ENCODE measurements at regions not wholly inside any gene's neighbourhood (a gene's known extent, or its start where the extent isn't known, plus 50 kb on each side); places are given as distances from the start of the nearest gene placed in this dataset.
"Not testable (repeated sequence)": the region's sequence is repeated elsewhere in the genome, so short reads cannot be mapped to it uniquely, and the experiment has no call there.

DNA sequence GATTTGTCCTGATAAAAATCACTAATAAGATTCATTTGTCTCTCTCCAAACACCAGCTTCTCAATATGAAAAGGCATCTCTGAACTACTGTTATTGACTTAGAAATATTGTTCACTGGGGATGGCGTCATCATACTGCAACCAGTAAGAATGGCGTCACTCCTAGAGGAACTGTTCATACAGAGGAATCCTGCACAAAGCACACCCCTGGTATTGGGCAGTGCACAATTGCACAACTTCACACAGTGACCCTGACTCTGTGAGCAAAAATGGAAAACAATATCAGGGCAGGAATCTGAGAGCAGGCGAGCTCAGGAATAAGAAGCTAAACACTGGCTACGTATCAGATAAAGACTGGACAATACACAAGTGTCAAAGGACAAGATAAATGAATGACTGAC, 66.7 kb upstream of the PNPLA4 start:
- Mint-ChIP-seq H3K27me3 (no peaks in the 10 kb centered on the region), H3K4me1 (no peaks in the 10 kb centered on the region), H3K27ac (no peak overlapping the region), H3K4me3 (no peak overlapping the region), H3K36me3 (ENCODE audit: low read depth) (no peaks in the 10 kb centered on the region), H3K9me3 (no peaks in the 10 kb centered on the region)
- DNase-seq (no peak), ATAC-seq (no peak)

DNA sequence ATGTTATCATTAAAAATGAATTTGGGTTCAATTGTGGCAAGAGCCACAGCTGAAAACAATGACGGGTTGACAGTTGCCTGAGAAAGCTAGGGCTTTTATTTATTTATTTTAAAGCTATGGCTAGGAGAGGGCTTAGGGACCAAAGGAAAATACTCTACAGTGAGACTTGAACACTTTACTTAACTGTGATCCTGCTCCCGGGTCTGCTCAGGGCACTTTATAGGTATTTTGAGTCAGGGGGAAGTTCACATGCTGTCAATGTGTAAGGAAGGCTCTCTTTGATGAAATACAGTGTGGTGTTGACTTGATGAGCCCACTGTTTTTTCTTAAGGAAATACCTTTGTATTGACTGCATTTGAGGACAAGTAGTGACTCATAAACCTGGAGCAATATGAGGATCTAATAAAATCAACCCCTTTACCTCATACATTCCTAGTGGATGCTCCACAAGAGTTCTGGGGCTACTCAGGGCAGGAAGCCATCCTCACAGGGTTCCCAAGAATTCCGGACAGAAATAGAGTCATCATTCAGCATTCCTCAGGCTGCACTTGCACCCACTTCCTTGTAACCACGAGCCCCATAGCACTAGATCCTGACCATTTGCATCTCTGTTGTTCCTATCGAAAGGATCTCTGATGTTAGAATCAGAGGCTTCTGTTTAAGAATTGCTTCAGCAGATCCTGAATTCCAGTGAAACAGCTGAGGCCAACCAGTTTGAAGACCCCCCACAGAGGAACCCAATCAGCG, 61.0 kb upstream of the PNPLA4 start:
- not testable (repeated sequence) for H3K27me3 Mint-ChIP-seq; H3K4me3 Mint-ChIP-seq; ATAC-seq; DNase-seq; H3K36me3 Mint-ChIP-seq (ENCODE audit: low read depth); H3K9me3 Mint-ChIP-seq; H3K27ac Mint-ChIP-seq; H3K4me1 Mint-ChIP-seq

GRCh38 chrX:7987160-7988012, 60.2 kb upstream of the PNPLA4 start:
- H3K27me3 Mint-ChIP-seq = no peaks in the 10 kb centered on the region
- H3K4me3 Mint-ChIP-seq = no peak overlapping the region
- H3K36me3 Mint-ChIP-seq (ENCODE audit: low read depth) = no peaks in the 10 kb centered on the region
- no peak overlapping the region for H3K27ac Mint-ChIP-seq
- H3K9me3 Mint-ChIP-seq = no peaks in the 10 kb centered on the region
- ATAC-seq (no peak), DNase-seq (no peak)
- no peaks in the 10 kb centered on the region for H3K4me1 Mint-ChIP-seq

GRCh38 chrX:7986738-7987137, 59.5 kb upstream of the PNPLA4 start:
- not testable (repeated sequence) for H3K27ac Mint-ChIP-seq; ATAC-seq; H3K27me3 Mint-ChIP-seq; H3K9me3 Mint-ChIP-seq; DNase-seq; H3K4me1 Mint-ChIP-seq; H3K36me3 Mint-ChIP-seq (ENCODE audit: low read depth); H3K4me3 Mint-ChIP-seq

GRCh38 chrX:7985568-7985967, 58.4 kb upstream of the PNPLA4 start:
- H3K36me3 Mint-ChIP-seq (ENCODE audit: low read depth) = no peaks in the 10 kb centered on the region
- no peaks in the 10 kb centered on the region for H3K27me3 Mint-ChIP-seq
- no peaks in the 10 kb centered on the region for H3K4me1 Mint-ChIP-seq
- DNase-seq (no peak), ATAC-seq (no peak)
- H3K4me3 Mint-ChIP-seq = no peak overlapping the region
- H3K9me3 Mint-ChIP-seq = no peaks in the 10 kb centered on the region
- H3K27ac Mint-ChIP-seq = no peak overlapping the region

GRCh38 chrX:7983581-7983980, 56.4 kb upstream of the PNPLA4 start:
- no peaks in the 10 kb centered on the region for H3K4me1 Mint-ChIP-seq
- H3K9me3 Mint-ChIP-seq = no peaks in the 10 kb centered on the region
- DNase-seq = no peak
- H3K4me3 Mint-ChIP-seq = no peak overlapping the region
- H3K36me3 Mint-ChIP-seq (ENCODE audit: low read depth) = no peaks in the 10 kb centered on the region
- H3K27me3 Mint-ChIP-seq = no peaks in the 10 kb centered on the region
- ATAC-seq = no peak
- no peak overlapping the region for H3K27ac Mint-ChIP-seq
